HS-5 (cell line): ENCODE measurements at regions not wholly inside any gene's neighbourhood (a gene's known extent, or its start where the extent isn't known, plus 50 kb on each side); places are given as distances from the start of the nearest gene placed in this dataset.

Experiments
- DNase-seq: peaks from one replicate; pipeline ENCODE4 v3.0.0-alpha.2; 2012; ENCODE audit warnings: low read depth

DNA sequence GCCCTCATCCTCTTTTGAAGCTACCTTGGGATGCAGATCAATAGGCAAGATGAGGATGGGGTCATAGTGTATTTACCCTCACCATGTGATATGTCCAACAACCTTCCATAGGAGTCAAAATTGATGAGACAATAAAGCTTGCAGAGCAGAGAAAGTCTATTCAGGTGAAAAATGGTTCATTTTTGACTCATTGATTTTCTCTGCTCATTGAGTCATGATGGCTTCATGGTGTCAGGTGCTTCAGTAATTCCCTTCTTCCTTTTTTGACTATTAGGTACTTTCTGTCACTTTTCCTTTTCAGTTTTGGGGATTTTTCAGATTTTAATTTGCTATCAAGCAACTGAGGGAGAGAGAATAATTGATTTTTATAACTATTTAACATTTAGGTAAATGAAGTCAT is 55.9 kb upstream of the IL2 start:
- DNase-seq = no peak

DNA sequence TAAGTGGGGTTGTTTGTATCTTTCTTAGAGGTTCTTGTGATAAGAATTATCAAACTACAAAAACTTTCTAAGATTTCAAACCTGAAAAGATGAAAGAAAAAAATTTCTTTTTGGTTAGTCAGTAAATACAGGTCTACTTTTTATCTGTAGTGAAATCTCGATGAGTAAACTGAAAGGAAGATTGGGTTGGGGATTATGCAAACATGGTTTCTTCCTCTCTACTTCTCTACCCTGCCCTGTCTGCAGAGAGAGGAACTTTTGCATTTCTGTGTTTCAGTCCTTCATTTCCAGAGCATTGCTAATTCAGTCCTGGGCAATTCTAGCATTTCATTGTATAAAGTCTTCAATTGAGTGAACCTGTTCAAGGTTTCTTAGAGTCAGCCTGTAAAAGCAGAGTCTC is 51.6 kb upstream of the IL2 start:
- no peak for DNase-seq
